Activated CD8-positive, alpha-beta memory T cell treated with anti-CD3 and anti-CD28 coated beads for 36 hours (primary cell): ENCODE measurements at regions not wholly inside any gene's neighbourhood (a gene's known extent, or its start where the extent isn't known, plus 50 kb on each side); places are given as distances from the start of the nearest gene placed in this dataset.

Source experiments
- CTCF ChIA-PET: fragments of 350-600 bp; sonication (Branson Sonifier 250); formaldehyde crosslinking; loops from one replicate; lab custom pipeline; 2021; ENCODE audit warnings: antibody characterized with exemption; lab: Charles Lee
- POLR2A ChIA-PET: fragments of 350-600 bp; sonication (Branson Sonifier 250); formaldehyde crosslinking; loops from one replicate; lab custom pipeline; 2021; ENCODE audit warnings: antibody characterized with exemption; lab: Charles Lee

GRCh38 chr6:165936096-165936495, 231.6 kb downstream of the TBXT start:
- POLR2A ChIA-PET: no interaction called here
- CTCF ChIA-PET: no interaction called here

- ChIA-PET POLR2A (no interaction called here), CTCF (no interaction called here)
These were observed 236.0 kb downstream of the TBXT start for GRCh38 chr6:165931675-165932074.

- ChIA-PET CTCF (no interaction called here), POLR2A (no interaction called here)
These were observed 236.9 kb downstream of the TBXT start for GRCh38 chr6:165930668-165931214.

- CTCF ChIA-PET: no interaction called here
These were observed 238.0 kb downstream of the TBXT start for GRCh38 chr6:165929607-165930006.

GRCh38 chr6:165926378-165926777, 241.3 kb downstream of the TBXT start:
- ChIA-PET POLR2A (no interaction called here), CTCF (no interaction called here)

More at GRCh38 chr6:165929607-165930006, 238.0 kb downstream of the TBXT start:
- POLR2A ChIA-PET: no interaction called here

GRCh38 chr6:165925474-165926156, 242.0 kb downstream of the TBXT start:
- CTCF ChIA-PET: no interaction called here
- POLR2A ChIA-PET: no interaction called here

- CTCF ChIA-PET: no interaction called here
- POLR2A ChIA-PET: no interaction called here
These were observed 245.3 kb downstream of the TBXT start for GRCh38 chr6:165922309-165922794.

GRCh38 chr6:165920896-165921671, 246.6 kb downstream of the TBXT start:
- CTCF ChIA-PET: no interaction called here

GRCh38 chr6:165917576-165917975, 250.1 kb downstream of the TBXT start:
- CTCF ChIA-PET: no interaction called here
- POLR2A ChIA-PET: no interaction called here

More at GRCh38 chr6:165920896-165921671, 246.6 kb downstream of the TBXT start:
- POLR2A ChIA-PET: no interaction called here

GRCh38 chr6:165915022-165915770, 252.2 kb upstream of the PDE10A start:
- ChIA-PET POLR2A (no interaction called here), CTCF (no interaction called here)

GRCh38 chr6:165913676-165914570, 250.9 kb upstream of the PDE10A start:
- ChIA-PET POLR2A (no interaction called here), CTCF (no interaction called here)

- ChIA-PET CTCF (no interaction called here), POLR2A (no interaction called here)
These were observed 247.3 kb upstream of the PDE10A start for GRCh38 chr6:165910184-165910966.

- ChIA-PET CTCF (no interaction called here), POLR2A (no interaction called here)
These were observed 243.7 kb upstream of the PDE10A start for GRCh38 chr6:165906736-165907135.

GRCh38 chr6:165905744-165906143, 242.7 kb upstream of the PDE10A start:
- ChIA-PET CTCF (no interaction called here), POLR2A (no interaction called here)

- POLR2A ChIA-PET: no interaction called here
- CTCF ChIA-PET: no interaction called here
These were observed 237.9 kb upstream of the PDE10A start for GRCh38 chr6:165900970-165901369.

GRCh38 chr6:165899611-165900010, 236.6 kb upstream of the PDE10A start:
- ChIA-PET CTCF (no interaction called here), POLR2A (no interaction called here)

GRCh38 chr6:165895421-165896165, 232.6 kb upstream of the PDE10A start:
- ChIA-PET CTCF (no interaction called here), POLR2A (interaction anchor here (0.7 kb wide), 1 partner anchor 328 kb away, joined by 6 read pairs; no protein-coding TSS in a partner anchor)
